KMS-11 (cell line): ENCODE measurements at regions not wholly inside any gene's neighbourhood (a gene's known extent, or its start where the extent isn't known, plus 50 kb on each side); places are given as distances from the start of the nearest gene placed in this dataset.

ENCODE experiments used
- H2AFZ ChIP-seq: fragments of 200-600 bp; sonication (generic); 2 replicates; pipeline ENCODE4 v1.6.1; 2016; ENCODE audit warnings: antibody characterized with exemption, mixed run types, low read depth
- H3K27ac ChIP-seq: fragments of 200-600 bp; sonication (generic); 2 replicates; pipeline ENCODE4 v1.6.1; 2016; ENCODE audit warnings: mild to moderate bottlenecking, mixed run types
- H3K27me3 ChIP-seq: fragments of 200-600 bp; sonication (generic); 2 replicates; pipeline ENCODE4 v1.6.1; 2017; ENCODE audit warnings: mild to moderate bottlenecking, low read depth, mixed run types, moderate library complexity; ENCODE audit not compliant: insufficient read depth
- H3K36me3 ChIP-seq: fragments of 200-600 bp; sonication (generic); 2 replicates; pipeline ENCODE4 v1.6.1; 2017; ENCODE audit warnings: mild to moderate bottlenecking, mixed run types; ENCODE audit not compliant: insufficient read depth
- H3K4me1 ChIP-seq: fragments of 200-600 bp; sonication (generic); 2 replicates; pipeline ENCODE4 v1.6.1; 2016; ENCODE audit warnings: mild to moderate bottlenecking, low read depth, mixed run types; ENCODE audit not compliant: poor library complexity, severe bottlenecking
- H3K4me2 ChIP-seq: fragments of 200-600 bp; sonication (generic); 2 replicates; pipeline ENCODE4 v1.7.0; 2016; ENCODE audit warnings: mild to moderate bottlenecking, mixed run types
- H3K4me3 ChIP-seq: fragments of 200-600 bp; sonication (generic); IDR thresholded peaks from 2 replicates; pipeline ENCODE4 v1.6.1; 2017; ENCODE audit warnings: low read depth, low read length, mixed read lengths; ENCODE audit not compliant: insufficient read depth
- H3K79me2 ChIP-seq: fragments of 200-600 bp; sonication (generic); 2 replicates; pipeline ENCODE4 v1.6.1; 2016; ENCODE audit warnings: low read depth, mixed run types; ENCODE audit not compliant: insufficient read depth
- H3K9ac ChIP-seq: fragments of 200-600 bp; sonication (generic); 2 replicates; pipeline ENCODE4 v1.6.1; 2016; ENCODE audit warnings: mild to moderate bottlenecking, mixed run types
- H4K20me1 ChIP-seq: fragments of 200-600 bp; sonication (generic); 2 replicates; pipeline ENCODE4 v1.6.1; 2016; ENCODE audit warnings: mild to moderate bottlenecking, mixed run types; ENCODE audit not compliant: insufficient read depth
- TF ChIP-seq, protein P1 (sequence below): fragments of 200-600 bp; sonication (generic); conservative IDR thresholded peaks from 2 replicates; pipeline ENCODE4 v1.6.1; 2017; ENCODE audit warnings: low read depth, mild to moderate bottlenecking, antibody characterized with exemption, low read length, moderate library complexity, mixed read lengths

DNA sequence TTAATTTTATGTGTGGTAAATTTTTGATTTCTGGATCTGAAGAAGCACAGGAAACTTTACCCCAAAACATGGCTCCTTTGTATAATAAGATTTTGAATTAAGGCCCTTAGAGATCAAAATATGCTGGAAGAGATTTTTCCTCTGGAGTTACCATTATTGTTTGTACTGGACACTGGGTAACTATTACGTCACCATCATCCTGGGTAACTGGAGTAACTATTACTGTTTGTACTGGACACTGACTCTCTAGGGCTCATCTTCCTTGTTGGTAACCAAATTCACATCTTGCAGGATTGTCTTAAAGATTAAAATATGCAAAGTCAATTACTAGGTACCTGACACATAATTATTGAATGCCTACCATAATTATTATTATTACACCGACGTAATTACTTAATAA lies 593.8 kb upstream of the GOT2 start:
- no peak overlapping the region for H2AFZ ChIP-seq
- H3K36me3 ChIP-seq: no peaks in the 10 kb centered on the region
- H3K4me3 ChIP-seq: no peak overlapping the region
- H3K4me1 ChIP-seq: peaks cover 10% of the 10 kb centered on the region
- H3K27me3 ChIP-seq: peaks cover 12% of the 10 kb centered on the region; the same call in 1 of the 2 replicates
- H3K9ac ChIP-seq: no peak overlapping the region
- TF ChIP-seq, protein P1, sequence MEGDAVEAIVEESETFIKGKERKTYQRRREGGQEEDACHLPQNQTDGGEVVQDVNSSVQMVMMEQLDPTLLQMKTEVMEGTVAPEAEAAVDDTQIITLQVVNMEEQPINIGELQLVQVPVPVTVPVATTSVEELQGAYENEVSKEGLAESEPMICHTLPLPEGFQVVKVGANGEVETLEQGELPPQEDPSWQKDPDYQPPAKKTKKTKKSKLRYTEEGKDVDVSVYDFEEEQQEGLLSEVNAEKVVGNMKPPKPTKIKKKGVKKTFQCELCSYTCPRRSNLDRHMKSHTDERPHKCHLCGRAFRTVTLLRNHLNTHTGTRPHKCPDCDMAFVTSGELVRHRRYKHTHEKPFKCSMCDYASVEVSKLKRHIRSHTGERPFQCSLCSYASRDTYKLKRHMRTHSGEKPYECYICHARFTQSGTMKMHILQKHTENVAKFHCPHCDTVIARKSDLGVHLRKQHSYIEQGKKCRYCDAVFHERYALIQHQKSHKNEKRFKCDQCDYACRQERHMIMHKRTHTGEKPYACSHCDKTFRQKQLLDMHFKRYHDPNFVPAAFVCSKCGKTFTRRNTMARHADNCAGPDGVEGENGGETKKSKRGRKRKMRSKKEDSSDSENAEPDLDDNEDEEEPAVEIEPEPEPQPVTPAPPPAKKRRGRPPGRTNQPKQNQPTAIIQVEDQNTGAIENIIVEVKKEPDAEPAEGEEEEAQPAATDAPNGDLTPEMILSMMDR: no peak
- no peaks in the 10 kb centered on the region for H4K20me1 ChIP-seq
- H3K27ac ChIP-seq: no peak overlapping the region
- H3K79me2 ChIP-seq: no peaks in the 10 kb centered on the region
- no peak overlapping the region for H3K4me2 ChIP-seq

DNA sequence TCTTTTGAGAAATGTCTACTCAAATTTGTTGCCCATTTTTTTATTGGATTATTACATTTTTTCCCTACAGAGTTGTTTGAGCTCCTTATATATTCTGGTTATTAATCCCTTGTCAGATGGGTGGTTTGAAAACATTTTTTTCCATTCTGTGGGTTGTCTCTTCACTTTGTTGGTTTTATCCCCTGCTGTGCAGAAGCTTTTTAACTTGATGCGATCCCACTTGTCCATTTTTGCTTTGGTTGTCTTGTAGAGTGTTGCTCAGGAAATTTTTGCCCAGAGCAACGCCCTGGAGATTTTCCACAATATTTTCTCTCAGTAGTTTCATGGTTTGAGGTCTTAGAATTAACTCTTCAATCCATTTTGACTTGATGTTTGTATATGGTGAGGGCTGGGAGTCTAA lies 592.8 kb upstream of the GOT2 start:
- H3K4me3 ChIP-seq: no peak overlapping the region
- TF ChIP-seq, protein P1: no peak
- no peak overlapping the region for H2AFZ ChIP-seq
- H3K27me3 ChIP-seq: peaks cover 12% of the 10 kb centered on the region; the same call in 1 of the 2 replicates
- H3K4me1 ChIP-seq: peaks cover 6% of the 10 kb centered on the region
- no peaks in the 10 kb centered on the region for H4K20me1 ChIP-seq
- H3K9ac ChIP-seq: no peak overlapping the region
- no peaks in the 10 kb centered on the region for H3K79me2 ChIP-seq
- no peak overlapping the region for H3K27ac ChIP-seq
- no peak overlapping the region for H3K4me2 ChIP-seq
- no peaks in the 10 kb centered on the region for H3K36me3 ChIP-seq

GRCh38 chr16:59324462-59324861 lies 590.3 kb upstream of the GOT2 start:
- H3K4me1 ChIP-seq: no peaks in the 10 kb centered on the region
- H3K36me3 ChIP-seq: no peaks in the 10 kb centered on the region
- H3K79me2 ChIP-seq: no peaks in the 10 kb centered on the region
- H3K9ac ChIP-seq: no peak overlapping the region
- H3K4me2 ChIP-seq: no peak overlapping the region
- no peak overlapping the region for H3K27ac ChIP-seq
- TF ChIP-seq, protein P1: no peak
- no peaks in the 10 kb centered on the region for H4K20me1 ChIP-seq
- no peak overlapping the region for H2AFZ ChIP-seq
- no peak overlapping the region for H3K4me3 ChIP-seq
- peaks cover 5% of the 10 kb centered on the region; the same call in 1 of the 2 replicates for H3K27me3 ChIP-seq

DNA sequence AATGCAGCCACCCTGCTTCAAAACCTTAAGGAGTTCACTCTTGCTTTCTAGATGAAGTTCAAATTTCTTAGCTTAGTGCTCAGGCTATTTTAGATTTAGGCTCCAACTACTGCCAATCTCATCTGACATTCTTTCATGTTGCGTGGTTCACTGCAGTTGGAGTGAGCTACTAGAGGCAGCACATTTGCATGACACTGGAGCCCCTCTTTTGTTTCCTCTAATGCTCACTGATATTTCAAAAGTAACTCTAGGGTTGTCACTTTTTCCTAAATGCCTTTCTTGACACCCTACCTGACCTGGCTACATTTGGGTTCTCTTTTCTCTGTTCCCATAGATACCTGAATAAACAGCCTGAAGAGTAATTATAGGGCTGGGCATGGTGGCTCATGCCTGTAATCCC lies 586.5 kb upstream of the GOT2 start:
- H2AFZ ChIP-seq: no peak overlapping the region
- no peaks in the 10 kb centered on the region for H3K36me3 ChIP-seq
- H3K27ac ChIP-seq: no peak overlapping the region
- no peaks in the 10 kb centered on the region for H3K79me2 ChIP-seq
- H3K4me2 ChIP-seq: no peak overlapping the region
- H4K20me1 ChIP-seq: no peaks in the 10 kb centered on the region
- H3K27me3 ChIP-seq: no peaks in the 10 kb centered on the region
- H3K4me3 ChIP-seq: no peak overlapping the region
- TF ChIP-seq, protein P1: no peak
- H3K4me1 ChIP-seq: no peaks in the 10 kb centered on the region
- no peak overlapping the region for H3K9ac ChIP-seq
